Activated CD4-positive, alpha-beta T cell treated with anti-CD3 and anti-CD28 coated beads, Interleukin-2, Interleukin-6, amounts not matched to agents 100 ng/mL and 50 ng/mL, durations not matched to agents 16 hours and 8 hours (primary cell): ENCODE measurements at regions not wholly inside any gene's neighbourhood (a gene's known extent, or its start where the extent isn't known, plus 50 kb on each side); places are given as distances from the start of the nearest gene placed in this dataset.
"Not testable (repeated sequence)": the region's sequence is repeated elsewhere in the genome, so short reads cannot be mapped to it uniquely, and the experiment has no call there.

Experiments
- DNase-seq: peaks from one replicate; pipeline ENCODE4 v3.0.0-alpha.2; 2020

GRCh38 chr21:32940079-32941014, 85.4 kb upstream of the OLIG2 start:
- DNase-seq: peak; percentile 57

GRCh38 chr21:32941263-32941662, 84.5 kb upstream of the OLIG2 start:
- DNase-seq: no peak

GRCh38 chr21:32946654-32947053, 79.1 kb upstream of the OLIG2 start:
- DNase-seq: peak; percentile 14

GRCh38 chr21:32947736-32948135, 78.0 kb upstream of the OLIG2 start:
- no peak for DNase-seq

GRCh38 chr21:32949701-32950100, 76.0 kb upstream of the OLIG2 start:
- DNase-seq: no peak

GRCh38 chr21:32951041-32951440, 74.7 kb upstream of the OLIG2 start:
- no peak for DNase-seq

GRCh38 chr21:32954353-32954752, 71.4 kb upstream of the OLIG2 start:
- no peak for DNase-seq

- DNase-seq: no peak
These were observed 70.2 kb upstream of the OLIG2 start for GRCh38 chr21:32955311-32956060.

GRCh38 chr21:32956061-32956656, 69.6 kb upstream of the OLIG2 start:
- DNase-seq: no peak

GRCh38 chr21:32957545-32957944, 68.2 kb upstream of the OLIG2 start:
- no peak for DNase-seq

GRCh38 chr21:32958288-32959002, 67.3 kb upstream of the OLIG2 start:
- no peak for DNase-seq

- DNase-seq: no peak
These were observed 63.5 kb upstream of the OLIG2 start for GRCh38 chr21:32962268-32962667.

GRCh38 chr21:32965129-32965680, 60.5 kb upstream of the OLIG2 start:
- DNase-seq: no peak

- no peak for DNase-seq
These were observed 59.6 kb upstream of the OLIG2 start for GRCh38 chr21:32966120-32966519.

GRCh38 chr21:32968103-32968502, 57.6 kb upstream of the OLIG2 start:
- DNase-seq: not testable (repeated sequence)

- no peak for DNase-seq
These were observed 51.1 kb upstream of the OLIG2 start for GRCh38 chr21:32974653-32975052.

GRCh38 chr21:32975811-32976431, 49.8 kb upstream of the OLIG2 start:
- no peak for DNase-seq
